Left cardiac atrium (tissue), 4 donors: ENCODE measurements at regions not wholly inside any gene's neighbourhood (a gene's known extent, or its start where the extent isn't known, plus 50 kb on each side); places are given as distances from the start of the nearest gene placed in this dataset.
"Not testable (repeated sequence)": the region's sequence is repeated elsewhere in the genome, so short reads cannot be mapped to it uniquely, and the experiment has no call there.

Experiments
- ATAC-seq, 2 donors: fragments of 200-7000 bp; cut with Tn5 transposase; one replicate each; pipeline ENCODE4 v1.9.1; 2020; ENCODE audit warnings: mild to moderate bottlenecking in 2 of 2, moderate library complexity in 2 of 2
- DNase-seq: peaks from one replicate; pipeline ENCODE4 v3.0.0-alpha.2; 2020
- intact Hi-C, 2 donors: fragments of 100-400 bp; cut with DNase I; formaldehyde crosslinking; loops; one replicate each; pipeline versions ENCODE4 v1.14.1 to v1.15.1; 2022 to 2023
- donor health status: DM: no; HTN: yes; CAD: no.
- donor health status: DM: no; HTN: yes; CAD: no; lungs with severe emphysema.
- donor health status: DM: yes; HTN: yes; CAD: no.
- donor health status: Dilated cardiomyopathy.

GRCh38 chr5:45171563-45171962 lies 362.8 kb downstream of the MRPS30 start:
- ATAC-seq (no peak), DNase-seq (no peak)
- intact Hi-C loops: no loop called here

GRCh38 chr5:45172634-45173033 lies 363.9 kb downstream of the MRPS30 start:
- DNase-seq, ATAC-seq, intact Hi-C loops: not testable (repeated sequence)

GRCh38 chr5:45179686-45180085 lies 370.9 kb downstream of the MRPS30 start:
- ATAC-seq (no peak), DNase-seq (no peak)
- intact Hi-C loops: no loop called here

GRCh38 chr5:45189042-45189441 lies 380.3 kb downstream of the MRPS30 start:
- no peak for DNase-seq
- intact Hi-C loops: no loop called here
- ATAC-seq: no peak

GRCh38 chr5:45189481-45189880 lies 380.7 kb downstream of the MRPS30 start:
- DNase-seq (no peak), ATAC-seq (no peak)
- intact Hi-C loops: no loop called here

- intact Hi-C loops: no loop called here
- no peak for DNase-seq
- no peak for ATAC-seq
These were observed 386.3 kb downstream of the MRPS30 start for GRCh38 chr5:45195026-45195425.
